Caco-2 (cell line): ENCODE measurements at regions not wholly inside any gene's neighbourhood (a gene's known extent, or its start where the extent isn't known, plus 50 kb on each side); places are given as distances from the start of the nearest gene placed in this dataset.

Experiments used
- BruUV-seq: library from RNA; stranded (reverse); fragments of 400-500 nt; replicated peaks from 2 replicates; lab custom pipeline; 2021; lab: Mats Ljungman, UMichigan
- CTCF ChIA-PET: fragments of 300-600 bp; sonication (Branson Sonifier 250); formaldehyde crosslinking; loops from one replicate; lab custom pipeline; 2022; ENCODE audit warnings: antibody characterized with exemption; lab: Charles Lee
- POLR2A ChIA-PET: fragments of 300-600 bp; sonication (Branson Sonifier 250); formaldehyde crosslinking; loops from one replicate; lab custom pipeline; 2022; ENCODE audit warnings: antibody characterized with exemption; lab: Charles Lee
- DNase-seq, 2 experiments: peaks; one replicate each; pipeline versions ENCODE4 v3.0.0 to v3.0.0-alpha.2; 2020 to 2022
- H3K27me3 ChIP-seq: replicated peaks from 2 replicates; pipeline ENCODE4 v1.6.0; 2011; ENCODE audit warnings: low read length; ENCODE audit not compliant: control insufficient read depth, insufficient read depth
- H3K36me3 ChIP-seq: 2 replicates; pipeline ENCODE4 v1.5.1; 2011; ENCODE audit warnings: low read length; ENCODE audit not compliant: control insufficient read depth, insufficient read depth
- H3K4me1 ChIP-seq: fragments of 250-450 bp; sonication (Bioruptor Pico); 2 replicates; pipeline ENCODE4 v1.5.1; 2020; ENCODE audit warnings: mild to moderate bottlenecking
- H3K4me3 ChIP-seq: 2 replicates; pipeline ENCODE4 v1.5.1; 2011; ENCODE audit warnings: low read depth, mild to moderate bottlenecking, control low read depth, low read length
- H3K9me3 ChIP-seq: fragments of 250-450 bp; sonication (Bioruptor Pico); 2 replicates; pipeline ENCODE4 v1.5.1; 2020; ENCODE audit warnings: mild to moderate bottlenecking, moderate library complexity
- H3K27ac Mint-ChIP-seq: one replicate; pipeline ENCODE4 v1.8.0; 2022; ENCODE audit warnings: mixed read lengths; ENCODE audit not compliant: unreplicated experiment
- H3K27me3 Mint-ChIP-seq: one replicate; pipeline ENCODE4 v1.8.0; 2022; ENCODE audit warnings: mixed read lengths; ENCODE audit not compliant: insufficient read depth, unreplicated experiment
- H3K36me3 Mint-ChIP-seq: one replicate; pipeline ENCODE4 v1.8.0; 2022; ENCODE audit warnings: mild to moderate bottlenecking, mixed read lengths; ENCODE audit not compliant: insufficient read depth, unreplicated experiment
- H3K4me1 Mint-ChIP-seq: one replicate; pipeline ENCODE4 v1.8.0; 2022; ENCODE audit warnings: low read depth, mixed read lengths; ENCODE audit not compliant: unreplicated experiment
- H3K4me3 Mint-ChIP-seq: one replicate; pipeline ENCODE4 v1.8.0; 2022; ENCODE audit warnings: mild to moderate bottlenecking, moderate library complexity, mixed read lengths; ENCODE audit not compliant: unreplicated experiment
- H3K9me3 Mint-ChIP-seq: one replicate; pipeline ENCODE4 v1.8.0; 2022; ENCODE audit warnings: mixed read lengths; ENCODE audit not compliant: unreplicated experiment
- intact Hi-C: fragments of 100-400 bp; cut with micrococcal nuclease; formaldehyde crosslinking; loops from one replicate; pipeline ENCODE4 v1.10.0; 2022; ENCODE audit not compliant: unreplicated experiment
- TF ChIP-seq, protein P1 (sequence below), 2 experiments: fragments of 200-600 bp in 1 of 2; IDR thresholded peaks; 1 replicate in 1 of 2; 2 replicates in 1 of 2; pipeline versions ENCODE4 v1.5.1 to v1.8.0; 2011 to 2022; ENCODE audit warnings: antibody characterized with exemption in 1 of 2, control low read depth in 1 of 2, inconsistent platforms in 1 of 2, low read depth in 1 of 2, low read length in 1 of 2, mild to moderate bottlenecking in 1 of 2, moderate library complexity in 1 of 2; ENCODE audit not compliant: insufficient read depth in 1 of 2, severe bottlenecking in 1 of 2, unreplicated experiment in 1 of 2

GRCh38 chr2:189247276-189247675 is 67.7 kb upstream of the COL5A2 start:
- H3K4me1 Mint-ChIP-seq, result no peaks in the 10 kb centered on the region
- Histone ChIP-seq H3K4me3 (no peak overlapping the region), H3K9me3 (peaks cover 6% of the 10 kb centered on the region; the same call in 1 of the 2 replicates), H3K4me1 (no peaks in the 10 kb centered on the region), H3K27me3 (no peaks in the 10 kb centered on the region), H3K36me3 (no peaks in the 10 kb centered on the region)
- TF ChIP-seq, protein P1, sequence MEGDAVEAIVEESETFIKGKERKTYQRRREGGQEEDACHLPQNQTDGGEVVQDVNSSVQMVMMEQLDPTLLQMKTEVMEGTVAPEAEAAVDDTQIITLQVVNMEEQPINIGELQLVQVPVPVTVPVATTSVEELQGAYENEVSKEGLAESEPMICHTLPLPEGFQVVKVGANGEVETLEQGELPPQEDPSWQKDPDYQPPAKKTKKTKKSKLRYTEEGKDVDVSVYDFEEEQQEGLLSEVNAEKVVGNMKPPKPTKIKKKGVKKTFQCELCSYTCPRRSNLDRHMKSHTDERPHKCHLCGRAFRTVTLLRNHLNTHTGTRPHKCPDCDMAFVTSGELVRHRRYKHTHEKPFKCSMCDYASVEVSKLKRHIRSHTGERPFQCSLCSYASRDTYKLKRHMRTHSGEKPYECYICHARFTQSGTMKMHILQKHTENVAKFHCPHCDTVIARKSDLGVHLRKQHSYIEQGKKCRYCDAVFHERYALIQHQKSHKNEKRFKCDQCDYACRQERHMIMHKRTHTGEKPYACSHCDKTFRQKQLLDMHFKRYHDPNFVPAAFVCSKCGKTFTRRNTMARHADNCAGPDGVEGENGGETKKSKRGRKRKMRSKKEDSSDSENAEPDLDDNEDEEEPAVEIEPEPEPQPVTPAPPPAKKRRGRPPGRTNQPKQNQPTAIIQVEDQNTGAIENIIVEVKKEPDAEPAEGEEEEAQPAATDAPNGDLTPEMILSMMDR (IDR thresholded peaks at IDR 0.05; ENCODE audit: insufficient read depth in 1 of 2, low read depth in 1 of 2, low read length in 1 of 2, severe bottlenecking in 1 of 2, unreplicated experiment in 1 of 2), result no peak
- BruUV-seq, result no TSS peak
- no peak overlapping the region for H3K4me3 Mint-ChIP-seq
- no peaks in the 10 kb centered on the region for H3K36me3 Mint-ChIP-seq
- H3K27me3 Mint-ChIP-seq, result no peaks in the 10 kb centered on the region
- intact Hi-C loops, result no loop called here
- ChIA-PET CTCF (no interaction called here), POLR2A (no interaction called here)
- peaks cover 23% of the 10 kb centered on the region for H3K9me3 Mint-ChIP-seq
- no peak for DNase-seq
- H3K27ac Mint-ChIP-seq, result no peak overlapping the region

GRCh38 chr2:189248141-189248540 is 68.6 kb upstream of the COL5A2 start:
- Mint-ChIP-seq H3K36me3 (no peaks in the 10 kb centered on the region), H3K27me3 (no peaks in the 10 kb centered on the region), H3K4me3 (no peak overlapping the region), H3K9me3 (peaks cover 15% of the 10 kb centered on the region), H3K4me1 (no peaks in the 10 kb centered on the region), H3K27ac (no peak overlapping the region)
- no peaks in the 10 kb centered on the region for H3K36me3 ChIP-seq
- H3K4me3 ChIP-seq, result no peak overlapping the region
- TF ChIP-seq, protein P1 (IDR thresholded peaks at IDR 0.05; ENCODE audit: insufficient read depth in 1 of 2, low read depth in 1 of 2, low read length in 1 of 2, severe bottlenecking in 1 of 2, unreplicated experiment in 1 of 2), result no peak
- CTCF ChIA-PET, result no interaction called here
- BruUV-seq, result no TSS peak
- no peaks in the 10 kb centered on the region for H3K4me1 ChIP-seq
- POLR2A ChIA-PET, result no interaction called here
- H3K9me3 ChIP-seq, result peaks cover 6% of the 10 kb centered on the region; the same call in 1 of the 2 replicates
- no peak for DNase-seq
- no peaks in the 10 kb centered on the region for H3K27me3 ChIP-seq
- intact Hi-C loops, result no loop called here

GRCh38 chr2:189249171-189249570 is 69.6 kb upstream of the COL5A2 start:
- no peak overlapping the region for H3K27ac Mint-ChIP-seq
- Histone ChIP-seq H3K4me3 (no peak overlapping the region), H3K9me3 (no peaks in the 10 kb centered on the region), H3K36me3 (no peaks in the 10 kb centered on the region), H3K4me1 (no peaks in the 10 kb centered on the region), H3K27me3 (no peaks in the 10 kb centered on the region)
- POLR2A ChIA-PET, result no interaction called here
- no peaks in the 10 kb centered on the region for H3K27me3 Mint-ChIP-seq
- peaks cover 9% of the 10 kb centered on the region for H3K9me3 Mint-ChIP-seq
- no peak for DNase-seq
- no peak overlapping the region for H3K4me3 Mint-ChIP-seq
- no TSS peak for BruUV-seq
- intact Hi-C loops, result no loop called here
- TF ChIP-seq, protein P1 (IDR thresholded peaks at IDR 0.05; ENCODE audit: insufficient read depth in 1 of 2, low read depth in 1 of 2, low read length in 1 of 2, severe bottlenecking in 1 of 2, unreplicated experiment in 1 of 2), result no peak
- H3K36me3 Mint-ChIP-seq, result no peaks in the 10 kb centered on the region
- CTCF ChIA-PET, result no interaction called here
- H3K4me1 Mint-ChIP-seq, result peaks cover 7% of the 10 kb centered on the region
